Adrenal gland (tissue), 5 donors: ENCODE measurements at regions not wholly inside any gene's neighbourhood (a gene's known extent, or its start where the extent isn't known, plus 50 kb on each side); places are given as distances from the start of the nearest gene placed in this dataset.

ENCODE experiments used
- CTCF ChIP-seq, 6 experiments: fragments of 450-650 bp in 4 of 6; fragments of 200-600 bp in 2 of 6; sonication (generic) in 1 of 6; IDR thresholded peaks; 1 replicate in 5 of 6; 2 replicates in 1 of 6; pipeline versions ENCODE4 v1.5.1 to v1.8.0; 2016 to 2021; ENCODE audit warnings: antibody characterized with exemption in 6 of 6, mild to moderate bottlenecking in 2 of 6, moderate library complexity in 1 of 6
- POLR2A ChIP-seq, 2 donors: fragments of 450-650 bp; IDR thresholded peaks; one replicate each; pipeline ENCODE4 v1.6.1; 2017; ENCODE audit warnings: antibody characterized with exemption in 2 of 2, mild to moderate bottlenecking in 2 of 2, moderate library complexity in 1 of 2
- donor health status: DM: no; HTN: no; CAD: no.

GRCh38 chr1:58033311-58033710, 513.2 kb downstream of the OMA1 start:
- TF ChIP-seq CTCF (IDR thresholded peaks at IDR 0.05) (no peak), POLR2A (IDR thresholded peaks at IDR 0.05) (no peak)
